ENCODE measurements at regions not wholly inside any gene's neighbourhood (a gene's known extent, or its start where the extent isn't known, plus 50 kb on each side); places are given as distances from the start of the nearest gene placed in this dataset.
A peak's percentile ranks its signal among the peaks of the same experiment; 100 is the strongest.

GRCh38 chr6:50102676-50103075, 52.9 kb upstream of the DEFB112 start:
- DNase-seq: no peak

DNA sequence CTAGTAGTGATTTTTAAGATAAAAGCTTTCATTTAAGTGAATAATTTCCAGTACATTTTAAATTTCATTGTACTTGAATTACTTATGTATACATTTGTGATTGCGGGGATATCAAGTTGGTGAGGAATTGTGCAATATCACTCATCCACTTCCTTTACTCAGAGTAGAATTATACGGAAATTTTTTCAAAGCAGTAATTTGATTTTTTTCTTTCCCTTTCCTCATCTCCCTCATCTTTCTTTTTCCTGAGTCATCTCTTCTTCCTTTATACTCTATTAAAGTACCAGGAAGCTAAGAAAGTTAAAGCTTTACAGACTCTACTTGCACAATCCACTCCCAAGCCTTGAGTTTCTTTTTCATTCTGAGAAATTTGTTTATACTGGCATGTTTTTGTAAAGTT, 60.9 kb upstream of the DEFB112 start:
- no peak for DNase-seq

DNA sequence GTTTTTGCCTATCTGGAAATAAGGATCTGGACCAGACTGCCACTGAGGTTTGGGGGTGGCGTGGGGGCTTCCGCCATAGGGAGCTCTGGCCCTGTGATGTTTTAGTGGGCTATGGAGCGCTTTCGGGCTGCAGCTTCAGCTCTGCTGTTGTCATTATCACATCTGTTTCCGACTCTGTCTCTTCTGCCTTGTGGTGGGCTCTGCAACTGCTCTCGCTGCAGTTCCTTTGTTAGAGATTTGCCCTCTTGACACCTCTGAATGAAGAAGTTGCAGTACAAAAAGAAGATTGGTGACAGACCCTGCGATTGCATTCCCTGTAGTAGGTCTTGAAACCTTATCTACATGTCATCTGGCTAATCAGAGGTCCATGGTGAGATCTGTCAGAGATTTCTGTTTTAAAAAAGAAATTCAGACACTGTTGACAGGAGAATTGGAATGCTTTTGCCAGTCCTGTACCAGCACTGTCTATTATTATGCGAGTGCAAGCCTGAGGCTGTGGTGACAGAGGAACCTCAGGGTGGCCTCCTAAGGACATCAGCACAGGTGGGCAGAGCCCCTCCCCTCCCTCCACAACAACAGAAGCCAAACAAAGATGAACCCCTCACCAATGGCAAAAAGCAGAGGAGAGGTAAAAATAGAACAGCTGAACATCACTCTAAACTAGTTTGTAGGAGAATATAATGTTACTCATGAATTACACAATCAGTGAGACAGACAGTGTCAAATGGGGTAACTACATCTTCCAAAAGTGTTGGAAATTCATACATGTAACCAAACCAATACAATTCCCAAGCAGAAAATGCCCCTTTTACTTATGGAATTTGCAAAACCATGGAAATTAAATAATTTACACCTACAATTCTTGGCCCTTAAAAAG, 63.5 kb upstream of the DEFB112 start:
- no peak for DNase-seq

DNA sequence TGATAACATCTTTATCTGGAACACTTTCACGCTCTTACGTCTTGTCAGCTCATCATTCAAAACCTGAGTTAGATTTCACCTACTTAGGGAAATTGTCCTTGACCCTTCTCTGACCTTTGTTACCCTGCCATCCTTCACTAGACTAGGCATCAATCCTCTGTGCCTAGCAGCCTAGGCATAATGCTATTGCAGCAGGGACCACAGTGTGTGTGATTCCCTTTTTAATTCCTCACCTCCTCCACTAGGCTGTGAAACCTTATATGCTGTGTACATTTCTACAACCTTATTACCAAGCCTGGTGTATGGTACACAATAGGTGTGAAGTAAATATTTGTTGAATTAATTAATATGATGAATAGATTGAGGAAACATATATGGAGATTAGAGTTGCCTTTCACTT, 66.7 kb upstream of the DEFB112 start:
- no peak for DNase-seq

DNA sequence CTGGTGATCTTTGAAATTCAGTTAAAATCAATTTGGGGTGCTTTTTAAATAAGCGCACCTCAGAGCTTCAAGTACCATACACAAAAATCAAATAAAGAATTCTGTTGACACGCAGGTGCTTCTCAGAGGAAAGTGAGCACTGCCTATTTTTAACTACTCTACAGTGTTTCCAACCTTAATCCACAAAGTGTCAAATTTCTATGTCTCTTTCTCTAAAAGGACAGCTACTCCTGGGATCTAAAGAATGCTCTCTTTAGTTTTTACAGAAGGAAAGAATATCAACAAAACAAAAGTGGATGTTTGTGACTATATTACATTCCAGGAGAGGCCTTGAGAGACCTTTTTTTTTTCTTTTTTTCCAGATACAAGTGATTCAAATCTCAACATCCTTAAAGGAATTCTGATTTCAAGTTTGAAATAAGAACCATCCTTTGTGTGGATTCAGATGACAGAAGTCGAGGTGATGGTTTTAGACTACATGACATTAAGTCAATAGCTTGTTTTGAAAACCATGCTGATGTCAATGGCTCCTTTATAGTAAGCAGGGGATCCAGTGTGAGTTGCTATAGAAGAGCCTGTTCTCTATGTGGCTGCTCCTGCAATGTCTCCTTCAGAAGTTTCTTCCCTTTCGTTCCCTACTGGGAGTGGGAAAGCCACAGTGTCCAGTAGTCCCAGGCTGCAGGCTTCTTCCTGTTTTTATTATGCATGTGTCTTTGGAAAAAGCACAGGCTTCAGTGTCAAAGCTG, 67.2 kb upstream of the DEFB112 start:
- no peak for DNase-seq

DNA sequence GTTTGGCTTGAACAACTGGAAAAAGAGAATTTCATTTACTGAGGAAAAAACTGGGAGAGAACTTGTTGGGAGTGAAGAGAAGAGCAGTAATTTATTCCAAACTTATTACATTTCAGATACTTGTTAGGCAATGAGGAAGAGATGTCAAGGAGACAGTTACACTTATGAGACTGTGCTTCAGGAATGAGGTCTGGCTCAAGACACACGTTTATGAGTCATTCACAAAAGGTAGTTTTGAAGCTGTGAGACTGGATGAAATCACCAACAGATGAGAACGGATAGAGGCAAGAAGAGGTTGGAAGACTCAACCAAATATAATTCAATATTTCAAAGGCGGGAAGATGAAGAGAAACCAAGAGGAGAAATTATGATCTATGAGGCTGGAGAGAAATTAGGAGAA, 70.6 kb upstream of the DEFB112 start:
- no peak for DNase-seq

- DNase-seq: no peak
Observed at GRCh38 chr6:50123688-50124087, 74.0 kb upstream of the DEFB112 start.

GRCh38 chr6:50124572-50124971, 74.8 kb upstream of the DEFB112 start:
- no peak for DNase-seq

- peak; percentile 67 for DNase-seq
Observed at GRCh38 chr6:50128420-50129005, 78.8 kb upstream of the DEFB112 start.

GRCh38 chr6:50135968-50136367, 86.2 kb upstream of the DEFB112 start:
- no peak for DNase-seq

DNA sequence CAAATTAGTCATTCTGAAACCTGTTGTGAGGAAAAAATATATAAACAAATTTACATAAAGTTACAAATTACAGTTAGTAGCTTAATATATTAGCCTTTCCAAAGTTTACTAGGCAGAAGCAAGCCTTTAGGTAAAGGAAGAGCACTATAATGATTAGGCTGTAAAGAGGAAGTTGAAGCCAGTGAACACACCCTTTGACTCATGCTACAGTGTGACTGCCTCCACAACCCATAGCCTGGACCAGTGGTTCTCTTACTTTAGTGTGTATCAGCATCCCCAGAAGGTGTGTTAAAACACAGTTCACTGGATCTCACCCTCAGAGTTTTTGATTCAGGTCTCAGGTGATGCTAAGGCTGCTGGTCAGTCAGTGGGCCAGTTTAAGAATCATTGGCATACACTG, 91.4 kb upstream of the DEFB112 start:
- no peak for DNase-seq

- DNase-seq: no peak
Observed at GRCh38 chr6:50143011-50143719, 93.4 kb upstream of the DEFB112 start.

GRCh38 chr6:50145125-50145524, 95.4 kb upstream of the DEFB112 start:
- DNase-seq: peak; percentile 30

DNA sequence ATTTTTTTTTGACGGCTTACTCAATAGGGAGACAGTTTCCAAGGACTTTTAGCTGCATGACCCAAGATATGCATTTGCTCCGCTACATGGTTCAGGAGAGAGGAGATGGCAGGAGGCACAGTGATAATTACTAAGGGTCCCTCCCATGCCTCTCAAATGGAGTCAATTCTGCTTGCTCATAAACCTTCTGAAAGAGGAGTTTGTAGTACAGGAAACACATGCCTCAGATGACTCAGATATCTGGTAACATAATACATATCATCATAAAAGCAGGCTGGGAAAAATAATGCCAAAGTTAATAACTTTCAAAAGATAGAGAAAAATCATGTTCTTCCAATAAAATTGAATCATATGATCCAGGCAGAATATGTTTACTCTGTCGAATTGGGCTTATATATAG, 97.6 kb upstream of the DEFB112 start:
- no peak for DNase-seq

DNA sequence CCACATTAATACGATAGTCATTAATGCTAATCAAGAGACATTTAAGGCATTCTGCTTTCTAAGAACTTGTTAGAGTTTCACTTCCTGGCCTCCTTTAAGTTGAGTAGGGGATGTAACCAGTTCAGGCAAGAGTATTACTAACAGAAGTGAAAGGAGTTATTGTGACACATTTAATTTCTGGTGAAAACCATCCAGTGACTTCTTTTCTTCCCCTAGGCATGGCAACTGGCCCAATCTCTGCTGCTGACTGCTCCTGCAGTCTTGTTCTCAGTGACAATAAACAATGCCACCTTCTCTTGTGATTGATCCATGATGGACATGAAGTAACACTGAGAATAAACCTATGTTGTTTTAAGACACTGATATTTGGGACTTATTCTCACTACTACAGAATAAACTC, 130.9 kb upstream of the DEFB112 start:
- no peak for DNase-seq

- peak; percentile 70 for DNase-seq
Observed at GRCh38 chr6:50185006-50185405, 135.3 kb upstream of the DEFB112 start.

- peak; percentile 94 for DNase-seq
Observed at GRCh38 chr6:50187351-50187921, 137.7 kb upstream of the DEFB112 start.

- DNase-seq: no peak
Observed at GRCh38 chr6:50198245-50198644, 148.5 kb upstream of the DEFB112 start.

- no peak for DNase-seq
Observed at GRCh38 chr6:50202766-50203165, 153.0 kb upstream of the DEFB112 start.

GRCh38 chr6:50211582-50211981, 161.9 kb upstream of the DEFB112 start:
- no peak for DNase-seq

GRCh38 chr6:50213146-50213545, 163.4 kb upstream of the DEFB112 start:
- no peak for DNase-seq

DNA sequence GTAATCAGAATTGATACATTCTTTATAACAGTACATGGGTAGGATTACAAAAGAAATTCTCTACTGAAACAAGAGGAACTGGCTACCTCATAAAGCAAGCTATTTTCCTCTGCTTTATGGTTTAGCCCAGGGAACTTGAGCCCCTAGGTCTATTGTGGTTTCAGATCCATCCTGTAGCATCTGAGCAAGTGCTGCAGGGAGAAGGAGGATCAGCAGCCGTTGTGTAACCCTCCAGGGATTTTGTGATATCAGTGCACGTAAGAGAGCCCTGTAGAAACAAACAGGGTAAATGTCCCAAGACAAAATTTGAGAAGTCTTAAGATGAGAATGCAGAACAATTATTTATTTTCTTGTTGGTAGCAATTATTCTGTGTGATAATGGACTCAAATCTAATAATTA, 165.2 kb upstream of the DEFB112 start:
- DNase-seq: peak; percentile 34

- peak; percentile 50 for DNase-seq
Observed at GRCh38 chr6:50217841-50218240, 168.1 kb upstream of the DEFB112 start.
